ENCODE measurements at regions not wholly inside any gene's neighbourhood (a gene's known extent, or its start where the extent isn't known, plus 50 kb on each side); places are given as distances from the start of the nearest gene placed in this dataset.

DNA sequence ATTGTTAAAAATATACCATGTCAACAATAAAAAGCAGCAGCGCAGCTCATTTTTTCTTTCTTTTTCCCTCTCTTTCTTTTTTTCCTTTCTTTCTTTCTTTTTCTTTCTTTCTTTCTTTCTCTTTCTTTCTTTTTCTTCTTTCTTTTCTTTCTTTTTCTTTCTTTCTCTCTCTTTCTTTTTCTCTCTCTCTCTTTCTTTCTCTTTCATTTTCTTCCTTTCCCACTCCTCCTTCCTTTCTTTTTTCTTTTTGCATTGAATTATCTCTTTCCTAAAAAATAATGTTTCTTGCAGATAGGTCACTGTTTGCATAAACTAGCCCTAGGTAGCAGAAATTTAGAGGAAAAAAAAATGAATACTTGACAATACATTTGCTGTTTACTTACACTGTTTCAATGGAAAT is 755.1 kb upstream of the COBL start:
- Histone ChIP-seq H3K27ac (no peak overlapping the region), H3K9ac (no peak overlapping the region), H3K4me1 (no peaks in the 10 kb centered on the region), H3K36me3 (no peaks in the 10 kb centered on the region), H3K27me3 (no peaks in the 10 kb centered on the region), H3K9me3 (replicated peaks in 1 of 11) (no peaks in the 10 kb centered on the region), H3K4me3 (no peak overlapping the region), H4K20me1 (no peaks in the 10 kb centered on the region), H3K4me2 (no peak overlapping the region)
- TF ChIP-seq Cebpa-rat (IDR thresholded peaks at IDR 0.05) = no peak

DNA sequence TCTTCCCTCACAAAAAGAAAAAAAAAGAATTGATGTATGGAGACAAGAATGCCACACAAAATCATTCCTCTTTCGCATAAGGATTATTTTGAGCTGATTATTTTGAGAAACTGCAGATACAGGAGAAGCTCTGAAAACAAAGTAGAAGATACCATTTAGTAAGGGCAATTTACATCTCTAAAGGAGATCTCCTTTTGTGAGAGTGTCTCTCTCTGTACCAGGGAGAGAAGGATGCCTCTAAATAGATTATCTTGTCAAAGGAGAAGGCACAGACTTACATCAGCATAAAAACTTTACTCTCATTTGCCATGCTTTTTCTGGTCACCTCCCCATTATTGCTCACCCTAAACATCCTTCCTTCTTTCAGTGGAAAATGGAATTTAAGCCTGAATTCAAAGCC is 747.9 kb upstream of the COBL start:
- H3K27ac ChIP-seq = no peak overlapping the region
- no peaks in the 10 kb centered on the region for H3K27me3 ChIP-seq
- H3K4me2 ChIP-seq = no peak overlapping the region
- H3K4me1 ChIP-seq = no peaks in the 10 kb centered on the region
- no peaks in the 10 kb centered on the region for H4K20me1 ChIP-seq
- H3K9me3 ChIP-seq (replicated peaks in 1 of 11) = no peaks in the 10 kb centered on the region
- H3K4me3 ChIP-seq = no peak overlapping the region
- no peaks in the 10 kb centered on the region for H3K36me3 ChIP-seq
- no peak for TF ChIP-seq Cebpa-rat (IDR thresholded peaks at IDR 0.05)
- H3K9ac ChIP-seq = no peak overlapping the region

DNA sequence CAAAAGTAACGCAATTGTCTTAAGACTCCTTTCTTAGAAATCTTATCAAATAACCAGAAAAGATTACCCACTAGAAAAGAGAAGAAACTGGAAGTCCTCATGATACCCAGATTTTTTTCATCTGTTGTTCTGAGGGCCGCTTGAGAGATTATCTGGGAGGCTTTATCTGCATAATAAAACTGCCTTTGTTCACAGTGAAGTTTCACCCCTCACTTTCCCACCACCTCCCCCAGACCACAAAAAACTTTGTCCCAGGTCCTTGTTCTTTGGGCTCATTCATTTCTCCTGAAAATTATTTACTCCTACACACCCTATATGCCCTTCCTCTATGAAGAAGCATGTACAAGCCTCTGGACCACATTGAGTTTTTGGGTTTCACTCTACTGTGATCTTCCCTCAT is 745.1 kb upstream of the COBL start:
- Histone ChIP-seq H3K27me3 (no peaks in the 10 kb centered on the region), H3K27ac (no peak overlapping the region), H4K20me1 (no peaks in the 10 kb centered on the region), H3K4me2 (no peak overlapping the region), H3K4me1 (no peaks in the 10 kb centered on the region), H3K4me3 (no peak overlapping the region), H3K36me3 (no peaks in the 10 kb centered on the region), H3K9me3 (replicated peaks in 1 of 11) (no peaks in the 10 kb centered on the region), H3K9ac (no peak overlapping the region)
- TF ChIP-seq Cebpa-rat (IDR thresholded peaks at IDR 0.05) = no peak

DNA sequence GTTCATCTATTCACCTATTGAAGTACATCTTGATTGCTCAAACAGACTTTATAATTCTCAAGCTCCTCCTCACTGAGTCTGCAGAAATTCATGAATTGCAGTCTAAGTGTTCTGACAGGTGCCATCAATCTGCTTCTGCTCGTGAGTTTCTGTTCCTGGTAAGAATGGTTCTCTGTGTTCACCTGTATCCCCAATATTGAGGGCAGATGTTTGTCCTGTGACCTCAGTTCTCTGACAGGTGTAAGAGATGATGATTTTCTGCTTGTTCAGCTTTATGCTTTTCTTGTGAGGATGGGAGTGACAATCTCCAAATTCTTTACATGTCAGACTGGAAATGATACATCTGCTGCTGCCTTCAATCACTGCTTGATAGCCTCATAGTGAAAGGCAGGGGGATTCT is 736.9 kb upstream of the COBL start:
- no peak for TF ChIP-seq Cebpa-rat (IDR thresholded peaks at IDR 0.05)
- Histone ChIP-seq H3K27me3 (no peaks in the 10 kb centered on the region), H4K20me1 (no peaks in the 10 kb centered on the region), H3K4me2 (no peak overlapping the region), H3K9me3 (replicated peaks in 1 of 11) (no peaks in the 10 kb centered on the region), H3K27ac (no peak overlapping the region), H3K4me3 (no peak overlapping the region), H3K9ac (no peak overlapping the region), H3K36me3 (no peaks in the 10 kb centered on the region), H3K4me1 (no peaks in the 10 kb centered on the region)

DNA sequence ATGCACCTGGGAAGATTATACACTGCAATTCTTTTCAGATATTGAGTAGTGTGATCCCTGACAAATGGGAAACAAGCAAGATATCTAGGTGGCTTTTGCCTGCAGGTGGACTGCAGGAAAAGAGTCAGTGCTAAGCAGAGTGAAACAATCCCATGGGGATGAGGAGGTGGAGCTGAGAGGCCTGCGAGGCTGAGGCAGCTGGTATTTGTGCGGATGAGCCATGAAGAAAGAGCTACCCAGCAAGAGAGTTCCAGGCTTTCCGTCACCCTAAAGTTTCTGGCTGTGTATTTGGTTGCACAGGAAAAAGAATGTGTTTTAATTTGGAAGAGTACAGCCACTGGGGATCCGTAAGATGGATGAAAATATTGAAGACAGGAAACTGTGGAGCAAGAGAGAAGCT is 714.1 kb upstream of the COBL start:
- Histone ChIP-seq H3K36me3 (no peaks in the 10 kb centered on the region), H3K4me1 (no peaks in the 10 kb centered on the region), H3K4me2 (no peak overlapping the region), H4K20me1 (no peaks in the 10 kb centered on the region; a peak in 1 of 22 replicates), H3K4me3 (no peak overlapping the region), H3K9ac (no peak overlapping the region), H3K27me3 (no peaks in the 10 kb centered on the region), H3K27ac (no peak overlapping the region), H3K9me3 (replicated peaks in 1 of 11) (no peaks in the 10 kb centered on the region)
- no peak for TF ChIP-seq Cebpa-rat (IDR thresholded peaks at IDR 0.05)

DNA sequence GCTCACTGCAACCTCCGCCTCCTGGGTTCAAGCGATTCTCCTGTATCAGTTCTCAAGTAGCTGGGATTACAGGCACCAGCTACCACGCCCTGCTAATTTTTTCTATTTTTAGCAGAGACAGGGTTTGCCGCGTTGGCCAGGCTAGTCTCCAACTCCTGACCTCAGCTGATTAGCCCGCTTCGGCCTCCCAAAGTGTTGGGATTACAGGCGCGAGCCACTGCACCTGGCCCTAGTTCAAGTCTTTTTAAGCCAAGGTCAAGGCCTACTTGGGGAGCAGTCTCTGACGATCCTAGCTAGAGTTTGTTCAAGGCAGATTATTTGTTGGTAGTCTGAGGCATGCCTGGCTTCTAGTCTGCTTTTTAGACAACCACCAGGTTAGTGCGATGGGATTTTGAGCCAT is 709.5 kb upstream of the COBL start:
- Histone ChIP-seq H3K36me3 (no peaks in the 10 kb centered on the region), H3K4me2 (no peak overlapping the region), H3K4me1 (no peaks in the 10 kb centered on the region), H3K4me3 (no peak overlapping the region), H3K9me3 (replicated peaks in 1 of 11) (no peaks in the 10 kb centered on the region), H3K27ac (no peak overlapping the region), H3K9ac (no peak overlapping the region), H4K20me1 (no peaks in the 10 kb centered on the region; a peak in 1 of 22 replicates), H3K27me3 (no peaks in the 10 kb centered on the region)
- TF ChIP-seq Cebpa-rat (IDR thresholded peaks at IDR 0.05) = no peak

DNA sequence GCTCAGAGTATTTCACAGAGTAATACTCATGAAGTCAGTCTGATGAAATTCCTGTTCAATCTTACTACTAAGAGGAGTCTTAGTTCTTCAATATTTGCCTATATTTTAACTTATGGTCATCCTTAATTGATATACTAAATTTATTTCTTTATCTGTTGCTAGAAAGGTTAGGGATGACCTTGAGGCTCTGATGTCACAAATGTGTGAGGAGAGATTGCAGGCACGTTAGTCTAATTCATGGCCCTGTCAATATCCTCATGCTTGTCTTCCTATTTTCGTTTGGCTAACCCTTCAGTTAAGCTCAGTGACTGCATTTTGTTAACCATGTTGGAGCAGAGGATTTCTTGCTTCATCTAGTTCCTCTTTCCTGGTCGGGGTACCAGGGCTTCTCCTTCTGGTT is 704.7 kb upstream of the COBL start:
- TF ChIP-seq Cebpa-rat (IDR thresholded peaks at IDR 0.05) = no peak
- Histone ChIP-seq H3K36me3 (no peaks in the 10 kb centered on the region), H3K4me1 (no peaks in the 10 kb centered on the region), H3K27me3 (no peaks in the 10 kb centered on the region), H3K9ac (no peak overlapping the region), H3K4me2 (no peak overlapping the region), H4K20me1 (no peaks in the 10 kb centered on the region), H3K9me3 (replicated peaks in 1 of 11) (no peaks in the 10 kb centered on the region), H3K27ac (no peak overlapping the region), H3K4me3 (no peak overlapping the region)

DNA sequence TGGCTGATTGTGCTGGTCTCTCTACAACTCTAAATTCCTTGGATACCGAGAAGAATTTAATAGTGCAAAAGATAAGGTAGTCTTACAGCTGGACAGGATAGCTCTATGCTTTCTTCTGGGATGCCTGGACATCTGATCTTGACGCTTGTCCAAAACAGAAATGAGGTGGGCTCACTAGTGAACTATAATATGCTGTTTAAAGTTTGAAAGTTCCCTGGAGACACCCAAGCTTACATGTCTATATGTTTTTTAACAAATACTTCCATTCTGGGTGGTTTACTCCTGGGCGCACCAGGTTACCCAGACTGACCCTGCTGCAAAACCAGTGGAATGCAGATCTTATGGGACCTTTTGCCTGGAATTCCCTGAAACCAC is 702.1 kb upstream of the COBL start:
- Histone ChIP-seq H4K20me1 (no peaks in the 10 kb centered on the region), H3K4me1 (no peaks in the 10 kb centered on the region), H3K9ac (no peak overlapping the region), H3K27me3 (no peaks in the 10 kb centered on the region), H3K36me3 (no peaks in the 10 kb centered on the region), H3K9me3 (replicated peaks in 1 of 11) (no peaks in the 10 kb centered on the region), H3K27ac (no peak overlapping the region), H3K4me3 (no peak overlapping the region), H3K4me2 (no peak overlapping the region)
- TF ChIP-seq Cebpa-rat (IDR thresholded peaks at IDR 0.05) = no peak

DNA sequence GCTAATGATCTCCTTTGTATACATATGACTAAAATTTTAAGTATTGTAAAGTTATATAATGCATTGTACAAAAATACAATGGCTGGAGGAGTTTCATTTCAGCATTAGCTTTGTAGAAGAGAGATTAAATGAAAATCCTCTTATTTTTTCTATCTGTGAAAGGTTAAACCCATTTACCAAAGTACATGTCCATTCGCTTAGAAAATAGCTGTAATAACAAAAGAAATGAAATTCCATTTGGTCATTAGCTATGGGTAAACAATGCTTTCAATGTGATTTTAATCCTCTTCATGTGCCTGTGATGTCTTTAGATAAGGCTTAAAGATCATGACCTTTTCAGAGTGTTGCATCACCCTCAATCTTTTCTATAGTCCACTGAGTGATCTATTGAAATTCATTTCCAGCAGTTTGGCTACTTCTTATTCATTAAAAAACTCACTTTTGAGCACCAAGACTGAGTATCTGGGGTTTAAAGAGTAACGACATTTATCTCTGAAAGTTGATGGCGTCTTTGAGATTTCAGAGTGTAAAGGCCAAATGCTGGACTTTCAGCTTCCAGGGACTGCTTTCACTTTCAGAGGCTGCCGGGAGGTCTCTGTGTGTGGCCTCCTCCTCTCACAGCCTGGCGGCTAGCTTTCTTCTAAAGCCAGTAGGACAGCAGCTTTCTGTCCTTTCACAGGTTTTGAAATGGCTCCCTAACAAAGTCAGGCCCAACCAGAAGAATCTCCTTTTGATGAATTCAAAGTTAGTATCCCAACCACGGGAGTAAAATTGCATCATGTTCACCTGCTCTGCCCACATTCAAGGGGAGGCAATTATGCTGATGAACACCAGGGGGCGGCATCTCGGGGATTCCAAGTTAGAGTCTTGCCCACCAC is 701.4 kb upstream of the COBL start:
- Histone ChIP-seq H3K27me3 (no peaks in the 10 kb centered on the region), H3K9me3 (replicated peaks in 1 of 11) (no peaks in the 10 kb centered on the region), H3K4me3 (no peak overlapping the region), H3K4me2 (peak overlapping the region in 5 of 11 experiments; percentile 7 to 41 (median 28); a peak in 4 of 22 replicates), H3K36me3 (no peaks in the 10 kb centered on the region), H3K9ac (no peak overlapping the region), H3K4me1 (no peaks in the 10 kb centered on the region), H4K20me1 (no peaks in the 10 kb centered on the region), H3K27ac (no peak overlapping the region; a peak in 1 of 22 replicates)
- 0 out of 22 replicates have a peak, but pooled peaks of 1 of the 11 experiments have one; percentile 60 for TF ChIP-seq Cebpa-rat (IDR thresholded peaks at IDR 0.05)

DNA sequence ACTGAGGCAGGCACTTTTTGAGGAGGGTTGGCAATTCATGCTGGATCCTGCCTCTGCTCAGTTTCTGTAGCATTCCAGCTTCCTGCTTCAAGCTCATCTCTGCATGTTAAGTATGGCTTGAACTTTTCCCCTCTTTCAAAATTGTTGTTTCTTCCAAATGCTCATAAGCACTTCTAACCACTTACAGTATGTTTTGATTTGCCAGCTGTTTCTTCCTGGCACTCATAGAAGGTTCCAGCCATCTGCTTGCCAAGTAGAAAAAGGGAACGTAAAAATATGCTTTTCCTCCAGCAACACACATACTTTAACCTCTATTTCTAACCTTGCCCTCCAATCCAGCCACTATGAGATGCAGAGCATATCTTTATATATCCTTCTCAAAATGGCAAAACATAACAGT is 692.6 kb upstream of the COBL start:
- Histone ChIP-seq H3K9me3 (replicated peaks in 1 of 11) (no peaks in the 10 kb centered on the region), H3K27me3 (no peaks in the 10 kb centered on the region), H3K27ac (no peak overlapping the region), H3K9ac (no peak overlapping the region), H3K4me1 (no peaks in the 10 kb centered on the region), H4K20me1 (no peaks in the 10 kb centered on the region), H3K4me3 (no peak overlapping the region), H3K4me2 (no peak overlapping the region), H3K36me3 (no peaks in the 10 kb centered on the region)
- no peak for TF ChIP-seq Cebpa-rat (IDR thresholded peaks at IDR 0.05)

All from BLaER1 treated with 17β-estradiol and CSF1 and Interleukin-3, amounts not matched to agents 10 nM and 100 nM (cell line).